RWPE1 (cell line): ENCODE measurements at regions not wholly inside any gene's neighbourhood (a gene's known extent, or its start where the extent isn't known, plus 50 kb on each side); places are given as distances from the start of the nearest gene placed in this dataset.

Experiments used
- CTCF ChIA-PET: fragments of 350-600 bp; sonication (Branson Sonifier 250); formaldehyde crosslinking; extraction: SDS; loops from one replicate; lab custom pipeline; 2021; lab: Yijun Ruan, JAX
- POLR2A ChIA-PET: fragments of 400-600 bp; formaldehyde crosslinking; extraction: SDS; loops from one replicate; lab custom pipeline; 2020; ENCODE audit warnings: antibody characterized with exemption; ENCODE audit not compliant: low non-redundant PET; lab: Yijun Ruan, JAX
- DNase-seq: peaks from one replicate; pipeline ENCODE4 v3.0.0; 2012; ENCODE audit warnings: low spot score
- H3K27ac ChIP-seq: fragments of 450-650 bp; 2 replicates; pipeline ENCODE4 v1.5.1; 2017
- TF ChIP-seq, protein P1 (sequence below): fragments of 450-650 bp; conservative IDR thresholded peaks from 2 replicates; pipeline ENCODE4 v1.5.1; 2017; ENCODE audit warnings: low read depth, mild to moderate bottlenecking

- no peak overlapping the region for H3K27ac ChIP-seq
- TF ChIP-seq, protein P1, sequence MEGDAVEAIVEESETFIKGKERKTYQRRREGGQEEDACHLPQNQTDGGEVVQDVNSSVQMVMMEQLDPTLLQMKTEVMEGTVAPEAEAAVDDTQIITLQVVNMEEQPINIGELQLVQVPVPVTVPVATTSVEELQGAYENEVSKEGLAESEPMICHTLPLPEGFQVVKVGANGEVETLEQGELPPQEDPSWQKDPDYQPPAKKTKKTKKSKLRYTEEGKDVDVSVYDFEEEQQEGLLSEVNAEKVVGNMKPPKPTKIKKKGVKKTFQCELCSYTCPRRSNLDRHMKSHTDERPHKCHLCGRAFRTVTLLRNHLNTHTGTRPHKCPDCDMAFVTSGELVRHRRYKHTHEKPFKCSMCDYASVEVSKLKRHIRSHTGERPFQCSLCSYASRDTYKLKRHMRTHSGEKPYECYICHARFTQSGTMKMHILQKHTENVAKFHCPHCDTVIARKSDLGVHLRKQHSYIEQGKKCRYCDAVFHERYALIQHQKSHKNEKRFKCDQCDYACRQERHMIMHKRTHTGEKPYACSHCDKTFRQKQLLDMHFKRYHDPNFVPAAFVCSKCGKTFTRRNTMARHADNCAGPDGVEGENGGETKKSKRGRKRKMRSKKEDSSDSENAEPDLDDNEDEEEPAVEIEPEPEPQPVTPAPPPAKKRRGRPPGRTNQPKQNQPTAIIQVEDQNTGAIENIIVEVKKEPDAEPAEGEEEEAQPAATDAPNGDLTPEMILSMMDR, result no peak
- CTCF ChIA-PET, result interaction anchor here (0.6 kb wide), 2 partner anchors 46 to 259 kb away, joined by 4 to 5 read pairs; no protein-coding TSS in a partner anchor
- POLR2A ChIA-PET, result no interaction called here
- DNase-seq, result no peak
These were observed 56.2 kb upstream of the OPN4 start for GRCh38 chr10:86598151-86598550.

- TF ChIP-seq, protein P1, result no peak
- POLR2A ChIA-PET, result no interaction called here
- H3K27ac ChIP-seq, result no peak overlapping the region
- CTCF ChIA-PET, result no interaction called here
- DNase-seq, result no peak
These were observed 55.3 kb upstream of the OPN4 start for GRCh38 chr10:86599041-86599440.

DNA sequence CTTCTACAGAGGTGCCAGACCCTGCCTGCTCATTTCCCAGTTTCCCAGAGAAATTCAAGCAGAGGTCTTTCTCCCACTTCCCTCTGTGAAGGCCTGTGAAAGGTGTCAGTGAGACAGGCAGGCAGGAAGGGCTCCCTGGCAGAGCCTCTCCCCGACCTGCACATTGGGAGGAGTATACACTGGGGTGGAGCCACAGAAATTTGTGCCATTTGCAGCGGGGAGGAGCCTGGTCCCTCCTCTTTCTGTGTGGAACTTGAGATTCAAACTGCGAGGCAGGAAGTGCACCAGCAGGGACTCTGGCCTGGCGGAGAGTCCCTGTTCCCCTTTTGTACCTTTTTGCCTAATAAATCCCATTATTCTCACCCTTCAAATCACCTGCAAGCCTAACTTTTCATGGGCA lies 54.6 kb upstream of the OPN4 start:
- H3K27ac ChIP-seq, result no peak overlapping the region
- TF ChIP-seq, protein P1, result no peak
- POLR2A ChIA-PET, result no interaction called here
- DNase-seq, result no peak
- CTCF ChIA-PET, result no interaction called here

GRCh38 chr10:86600296-86600695 lies 54.1 kb upstream of the OPN4 start:
- CTCF ChIA-PET, result interaction anchor here (0.6 kb wide), 1 partner anchor 1846 kb away, joined by 4 read pairs; no protein-coding TSS in a partner anchor
- no peak for DNase-seq
- TF ChIP-seq, protein P1, result no peak
- POLR2A ChIA-PET, result no interaction called here
- no peak overlapping the region for H3K27ac ChIP-seq

DNA sequence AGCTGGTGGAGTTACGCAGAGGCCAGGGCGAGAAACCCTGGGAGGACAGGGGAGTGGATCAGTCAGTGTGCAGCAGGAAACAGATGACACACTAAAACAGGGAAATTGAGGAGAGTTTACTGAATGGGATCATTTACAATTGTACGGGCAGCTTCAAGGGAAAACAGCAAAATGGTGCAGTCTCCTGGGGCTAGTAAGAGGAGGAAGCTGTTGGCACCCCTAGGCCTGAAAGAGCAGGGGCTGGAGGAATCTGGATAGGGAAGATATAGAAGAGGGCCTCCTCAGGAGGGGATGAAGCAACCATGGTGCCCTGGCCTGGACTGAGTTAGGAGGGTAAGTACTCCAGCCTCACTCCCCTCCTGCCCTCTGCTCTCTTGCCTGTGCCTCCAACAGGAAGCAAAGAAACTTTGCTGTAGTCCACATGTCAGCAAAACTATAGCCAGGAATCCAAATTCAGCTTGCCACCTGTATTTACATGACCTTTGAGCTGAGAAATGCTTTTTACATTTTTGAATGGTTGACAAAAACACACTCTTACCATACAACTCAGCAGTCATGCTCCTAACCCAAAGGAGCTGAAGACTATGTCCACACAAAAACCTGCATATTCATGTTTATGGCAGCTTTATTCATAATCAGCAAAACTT lies 52.3 kb upstream of the OPN4 start:
- no peak overlapping the region for H3K27ac ChIP-seq
- no peak for DNase-seq
- TF ChIP-seq, protein P1, result no peak
- POLR2A ChIA-PET, result no interaction called here
- CTCF ChIA-PET, result interaction anchor here (0.6 kb wide), 1 partner anchor 35 kb away, joined by 3 read pairs; no protein-coding TSS in a partner anchor

DNA sequence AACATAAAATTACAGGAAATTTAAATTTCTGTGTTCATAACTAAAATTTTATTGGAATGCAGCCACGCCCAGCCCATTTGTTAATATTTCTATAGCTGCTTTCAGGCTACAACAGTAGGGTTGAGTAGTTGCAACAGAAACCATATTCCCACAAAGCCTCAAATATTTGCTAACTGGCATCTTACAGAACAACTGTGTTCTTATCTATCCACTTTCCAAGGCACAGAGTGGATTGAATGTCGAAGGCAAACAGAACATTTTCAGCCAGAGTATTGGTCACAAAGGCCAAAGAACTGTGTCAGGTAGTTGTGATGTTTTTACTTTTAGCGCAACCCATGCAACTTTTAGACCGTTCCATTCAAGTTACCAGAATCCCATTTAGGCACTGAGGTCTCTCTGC lies 51.1 kb upstream of the OPN4 start:
- H3K27ac ChIP-seq, result no peak overlapping the region
- ChIA-PET CTCF (interaction anchor here (0.7 kb wide), 1 partner anchor 100 kb away, joined by 5 read pairs; no protein-coding TSS in a partner anchor), POLR2A (no interaction called here)
- TF ChIP-seq, protein P1, result no peak
- no peak for DNase-seq
